GM21576 (cell line): ENCODE measurements at regions not wholly inside any gene's neighbourhood (a gene's known extent, or its start where the extent isn't known, plus 50 kb on each side); places are given as distances from the start of the nearest gene placed in this dataset.

Experiments used
- ATAC-seq: cut with Tn5 transposase; IDR thresholded peaks from one replicate; pipeline ENCODE4 v1.9.1; 2021; ENCODE audit warnings: mild to moderate bottlenecking, moderate library complexity; ENCODE audit not compliant: unreplicated experiment

- ATAC-seq = no peak
These were observed 356.8 kb downstream of the HDGFL1 start for GRCh38 chr6:22925920-22926789.

GRCh38 chr6:22926790-22927354 lies 357.5 kb downstream of the HDGFL1 start:
- ATAC-seq = no peak

- ATAC-seq = no peak
These were observed 359.4 kb downstream of the HDGFL1 start for GRCh38 chr6:22928775-22929174.

- ATAC-seq = no peak
These were observed 360.1 kb downstream of the HDGFL1 start for GRCh38 chr6:22929311-22929985.

GRCh38 chr6:22940581-22941290 lies 371.4 kb downstream of the HDGFL1 start:
- ATAC-seq = no peak

GRCh38 chr6:22942403-22942802 lies 373.0 kb downstream of the HDGFL1 start:
- ATAC-seq = no peak

GRCh38 chr6:22943327-22943726 lies 374.0 kb downstream of the HDGFL1 start:
- no peak for ATAC-seq

- ATAC-seq = no peak
These were observed 380.6 kb downstream of the HDGFL1 start for GRCh38 chr6:22949967-22950366.

- no peak for ATAC-seq
These were observed 382.7 kb downstream of the HDGFL1 start for GRCh38 chr6:22952097-22952496.

GRCh38 chr6:22954749-22955385 lies 385.5 kb downstream of the HDGFL1 start:
- peak; percentile 70 for ATAC-seq

GRCh38 chr6:22956029-22956681 lies 386.8 kb downstream of the HDGFL1 start:
- ATAC-seq = no peak

GRCh38 chr6:22958677-22959076 lies 389.3 kb downstream of the HDGFL1 start:
- ATAC-seq = no peak

GRCh38 chr6:22959571-22959970 lies 390.2 kb downstream of the HDGFL1 start:
- no peak for ATAC-seq

GRCh38 chr6:22964334-22964733 lies 395.0 kb downstream of the HDGFL1 start:
- no peak for ATAC-seq

GRCh38 chr6:22965889-22966288 lies 396.5 kb downstream of the HDGFL1 start:
- ATAC-seq = no peak

GRCh38 chr6:22966691-22967422 lies 397.5 kb downstream of the HDGFL1 start:
- ATAC-seq = no peak

- ATAC-seq = no peak
These were observed 400.6 kb downstream of the HDGFL1 start for GRCh38 chr6:22970004-22970403.

GRCh38 chr6:22972771-22973170 lies 403.4 kb downstream of the HDGFL1 start:
- ATAC-seq = no peak

GRCh38 chr6:22975079-22975478 lies 405.7 kb downstream of the HDGFL1 start:
- no peak for ATAC-seq

GRCh38 chr6:22980446-22980845 lies 411.1 kb downstream of the HDGFL1 start:
- ATAC-seq = no peak
